Dermis microvascular lymphatic vessel endothelial cell (primary cell): ENCODE measurements at regions not wholly inside any gene's neighbourhood (a gene's known extent, or its start where the extent isn't known, plus 50 kb on each side); places are given as distances from the start of the nearest gene placed in this dataset.
A peak's percentile ranks its signal among the peaks of the same experiment; 100 is the strongest.

ENCODE experiments used
- DNase-seq, 2 donors: peaks; one replicate each; pipeline versions ENCODE4 v3.0.0 to v3.0.0-alpha.2; 2010; ENCODE audit warnings: low read depth in 2 of 2

- no peak for DNase-seq
These were observed 133.7 kb upstream of the RASSF8 start for GRCh38 chr12:25824734-25825133.

GRCh38 chr12:25825446-25825845 lies 133.0 kb upstream of the RASSF8 start:
- DNase-seq: no peak

GRCh38 chr12:25827141-25827540 lies 131.3 kb upstream of the RASSF8 start:
- DNase-seq: no peak

- DNase-seq: no peak
These were observed 130.7 kb upstream of the RASSF8 start for GRCh38 chr12:25827747-25828146.

- peak in 1 of 2 donors; percentile 21 for DNase-seq
These were observed 130.3 kb upstream of the RASSF8 start for GRCh38 chr12:25828188-25828587.

- peak; percentile 94 to 98 for DNase-seq
These were observed 129.3 kb upstream of the RASSF8 start for GRCh38 chr12:25829192-25829591.

- DNase-seq: no peak
These were observed 128.0 kb upstream of the RASSF8 start for GRCh38 chr12:25830456-25830855.

GRCh38 chr12:25833657-25834056 lies 124.8 kb upstream of the RASSF8 start:
- no peak for DNase-seq

GRCh38 chr12:25835385-25835784 lies 123.1 kb upstream of the RASSF8 start:
- DNase-seq: no peak

GRCh38 chr12:25838007-25838406 lies 120.5 kb upstream of the RASSF8 start:
- no peak for DNase-seq

- peak in 1 of 2 donors; percentile 64 for DNase-seq
These were observed 119.0 kb upstream of the RASSF8 start for GRCh38 chr12:25839470-25839869.

GRCh38 chr12:25840678-25841465 lies 117.6 kb upstream of the RASSF8 start:
- peak in 1 of 2 donors; percentile 76 for DNase-seq

GRCh38 chr12:25842254-25842653 lies 116.2 kb upstream of the RASSF8 start:
- DNase-seq: no peak

- peak; percentile 47 to 53 for DNase-seq
These were observed 114.5 kb upstream of the RASSF8 start for GRCh38 chr12:25843976-25844375.

- DNase-seq: no peak
These were observed 113.1 kb upstream of the RASSF8 start for GRCh38 chr12:25845415-25845814.

- DNase-seq: no peak
These were observed 105.7 kb upstream of the RASSF8 start for GRCh38 chr12:25852792-25853191.

- DNase-seq: no peak
These were observed 105.0 kb upstream of the RASSF8 start for GRCh38 chr12:25853316-25854095.

GRCh38 chr12:25854991-25855390 lies 103.5 kb upstream of the RASSF8 start:
- no peak for DNase-seq

GRCh38 chr12:25855716-25856115 lies 102.8 kb upstream of the RASSF8 start:
- peak; percentile 11 to 85 for DNase-seq

- DNase-seq: no peak
These were observed 98.5 kb upstream of the RASSF8 start for GRCh38 chr12:25859976-25860375.

- DNase-seq: peak; percentile 80 to 87
These were observed 97.3 kb upstream of the RASSF8 start for GRCh38 chr12:25861226-25861625.

- no peak for DNase-seq
These were observed 93.9 kb upstream of the RASSF8 start for GRCh38 chr12:25864306-25865276.
